ENCODE measurements at regions not wholly inside any gene's neighbourhood (a gene's known extent, or its start where the extent isn't known, plus 50 kb on each side); places are given as distances from the start of the nearest gene placed in this dataset.

DNA sequence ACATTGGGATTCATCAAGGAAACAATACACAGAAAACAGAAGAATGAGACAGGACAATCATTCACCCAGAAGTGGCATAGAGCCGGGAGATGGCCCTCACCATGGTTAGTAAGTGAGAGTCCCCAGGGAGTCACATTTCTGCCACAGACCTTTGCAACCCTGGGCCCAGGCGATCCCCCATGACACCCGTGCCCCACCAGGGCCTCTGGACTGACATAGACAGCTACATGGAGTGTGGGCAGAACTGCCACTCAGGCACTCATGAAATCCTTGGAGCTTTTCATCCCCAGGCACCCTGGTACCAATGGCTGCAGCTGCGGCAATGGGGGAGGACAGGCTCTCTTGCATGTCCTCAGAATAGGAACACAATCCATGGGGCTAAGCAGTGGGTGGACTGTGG is 174.5 kb upstream of the TRPC4 start:
- DNase-seq (ENCODE audit: low spot score): no peak
- POLR2A ChIA-PET (ENCODE audit: low non-redundant PET): no interaction called here
- no peak overlapping the region for H3K27ac ChIP-seq
- TF ChIP-seq, protein P1, sequence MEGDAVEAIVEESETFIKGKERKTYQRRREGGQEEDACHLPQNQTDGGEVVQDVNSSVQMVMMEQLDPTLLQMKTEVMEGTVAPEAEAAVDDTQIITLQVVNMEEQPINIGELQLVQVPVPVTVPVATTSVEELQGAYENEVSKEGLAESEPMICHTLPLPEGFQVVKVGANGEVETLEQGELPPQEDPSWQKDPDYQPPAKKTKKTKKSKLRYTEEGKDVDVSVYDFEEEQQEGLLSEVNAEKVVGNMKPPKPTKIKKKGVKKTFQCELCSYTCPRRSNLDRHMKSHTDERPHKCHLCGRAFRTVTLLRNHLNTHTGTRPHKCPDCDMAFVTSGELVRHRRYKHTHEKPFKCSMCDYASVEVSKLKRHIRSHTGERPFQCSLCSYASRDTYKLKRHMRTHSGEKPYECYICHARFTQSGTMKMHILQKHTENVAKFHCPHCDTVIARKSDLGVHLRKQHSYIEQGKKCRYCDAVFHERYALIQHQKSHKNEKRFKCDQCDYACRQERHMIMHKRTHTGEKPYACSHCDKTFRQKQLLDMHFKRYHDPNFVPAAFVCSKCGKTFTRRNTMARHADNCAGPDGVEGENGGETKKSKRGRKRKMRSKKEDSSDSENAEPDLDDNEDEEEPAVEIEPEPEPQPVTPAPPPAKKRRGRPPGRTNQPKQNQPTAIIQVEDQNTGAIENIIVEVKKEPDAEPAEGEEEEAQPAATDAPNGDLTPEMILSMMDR (conservative IDR thresholded peaks at IDR 0.05; ENCODE audit: low read depth): no peak
- CTCF ChIA-PET: no interaction called here

DNA sequence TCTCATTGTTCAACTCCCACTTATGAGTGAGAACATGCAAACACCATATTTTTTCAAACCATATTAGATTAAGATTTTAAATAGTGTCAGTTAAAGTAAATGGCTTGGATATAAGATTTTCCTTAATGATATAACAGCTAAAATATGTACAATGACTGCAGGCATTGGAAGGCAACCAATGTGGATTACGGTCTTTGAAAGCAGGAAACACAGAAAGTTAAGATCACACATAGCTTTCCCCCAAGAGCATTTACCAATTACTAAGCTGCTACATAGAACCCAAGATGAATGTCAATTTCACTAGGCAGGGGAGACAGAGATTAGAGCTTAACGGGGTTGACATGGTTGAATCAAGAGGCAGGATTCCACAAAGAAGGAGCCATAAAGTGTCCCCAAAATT is 173.2 kb upstream of the TRPC4 start:
- H3K27ac ChIP-seq: no peak overlapping the region
- ChIA-PET CTCF (no interaction called here), POLR2A (ENCODE audit: low non-redundant PET) (no interaction called here)
- no peak for DNase-seq (ENCODE audit: low spot score)
- TF ChIP-seq, protein P1 (conservative IDR thresholded peaks at IDR 0.05; ENCODE audit: low read depth): no peak

DNA sequence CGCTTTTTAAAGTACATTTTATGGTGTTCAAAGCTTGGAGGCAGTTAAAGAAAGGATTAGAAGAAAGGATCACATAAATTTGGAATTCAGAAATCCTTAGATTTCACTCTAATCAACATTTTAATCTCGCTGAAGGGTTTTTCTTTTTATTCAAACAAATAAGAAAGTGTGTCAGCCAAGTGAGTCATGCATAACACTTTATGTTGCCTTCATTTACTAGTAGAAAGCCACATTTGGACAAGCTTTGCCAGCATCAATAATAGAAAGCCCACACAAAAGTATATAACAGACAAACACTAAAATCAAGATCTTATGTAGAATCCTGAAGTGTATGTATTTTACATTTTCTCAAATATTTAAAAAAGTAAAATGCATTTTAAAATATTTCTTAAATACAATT is 154.9 kb upstream of the TRPC4 start:
- DNase-seq (ENCODE audit: low spot score): no peak
- H3K27ac ChIP-seq: no peak overlapping the region
- TF ChIP-seq, protein P1 (conservative IDR thresholded peaks at IDR 0.05; ENCODE audit: low read depth): no peak
- POLR2A ChIA-PET (ENCODE audit: low non-redundant PET): no interaction called here
- CTCF ChIA-PET: no interaction called here

DNA sequence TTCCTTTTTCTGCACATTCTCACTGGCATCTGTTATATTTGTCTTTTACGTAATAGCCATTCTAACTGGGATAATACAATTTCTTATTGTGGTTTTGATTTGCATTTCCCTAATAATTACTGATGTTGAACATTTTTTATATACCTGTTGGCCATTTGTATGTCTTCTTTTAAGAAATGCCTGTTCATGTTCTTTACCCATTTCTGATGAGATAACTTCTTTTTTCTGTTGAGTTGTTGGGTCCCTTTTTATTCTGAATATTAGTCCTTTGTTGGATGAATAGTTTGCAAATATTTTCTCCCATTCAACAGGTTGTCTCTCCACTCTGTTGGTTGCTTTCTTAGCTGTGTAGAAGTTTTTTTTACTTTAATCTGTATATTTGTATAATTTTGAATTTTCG is 147.7 kb upstream of the TRPC4 start:
- TF ChIP-seq, protein P1 (conservative IDR thresholded peaks at IDR 0.05; ENCODE audit: low read depth): no peak
- POLR2A ChIA-PET (ENCODE audit: low non-redundant PET): no interaction called here
- no peak overlapping the region for H3K27ac ChIP-seq
- CTCF ChIA-PET: no interaction called here
- DNase-seq (ENCODE audit: low spot score): no peak

DNA sequence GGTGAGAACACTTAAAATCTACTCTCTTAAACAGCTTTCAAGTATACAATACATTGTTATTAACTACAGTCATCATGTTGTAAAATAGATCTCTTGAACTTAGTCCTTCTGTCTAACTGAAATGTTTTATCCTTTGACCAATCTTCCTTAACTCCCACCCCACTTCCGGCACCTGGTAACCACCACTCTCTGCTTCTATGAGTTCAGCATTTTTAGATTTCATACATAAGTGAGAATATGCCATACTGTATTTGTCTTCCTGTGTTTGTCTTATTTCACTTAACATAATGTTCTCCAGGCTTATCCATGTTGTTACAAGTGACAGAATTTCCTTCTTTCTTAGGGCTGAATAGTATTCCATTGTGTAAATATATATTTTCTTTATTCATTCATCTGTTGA is 144.1 kb upstream of the TRPC4 start:
- CTCF ChIA-PET: interaction anchor here (0.7 to 0.9 kb wide), 2 partner anchors 17 to 605 kb away, joined by 3 to 4 read pairs; no protein-coding TSS in a partner anchor
- no peak for DNase-seq (ENCODE audit: low spot score)
- TF ChIP-seq, protein P1 (conservative IDR thresholded peaks at IDR 0.05; ENCODE audit: low read depth): no peak
- H3K27ac ChIP-seq: no peak overlapping the region
- POLR2A ChIA-PET (ENCODE audit: low non-redundant PET): no interaction called here

DNA sequence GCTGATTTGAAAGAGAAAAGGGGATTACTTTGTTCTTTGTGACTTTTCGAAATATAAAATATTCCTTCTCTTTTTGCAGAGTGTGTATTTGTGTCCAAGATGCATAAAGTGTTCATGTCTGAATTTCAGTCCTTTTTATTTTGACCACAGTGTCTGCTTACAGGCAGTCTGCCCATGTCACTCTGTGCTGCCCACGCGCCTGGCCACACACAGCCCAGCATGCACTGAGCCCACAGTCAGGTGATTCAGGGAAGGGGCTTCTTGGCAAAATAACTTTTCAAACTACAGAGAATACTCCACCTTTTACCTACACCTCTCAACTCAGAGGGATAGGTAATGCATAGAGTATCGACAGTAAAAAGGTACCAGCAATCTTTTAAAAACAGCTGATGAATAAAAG is 142.5 kb upstream of the TRPC4 start:
- ChIA-PET POLR2A (ENCODE audit: low non-redundant PET) (no interaction called here), CTCF (interaction anchor here (0.9 kb wide), 1 partner anchor 142 kb away, joined by 3 read pairs; no protein-coding TSS in a partner anchor)
- TF ChIP-seq, protein P1 (conservative IDR thresholded peaks at IDR 0.05; ENCODE audit: low read depth): no peak
- no peak overlapping the region for H3K27ac ChIP-seq
- no peak for DNase-seq (ENCODE audit: low spot score)

DNA sequence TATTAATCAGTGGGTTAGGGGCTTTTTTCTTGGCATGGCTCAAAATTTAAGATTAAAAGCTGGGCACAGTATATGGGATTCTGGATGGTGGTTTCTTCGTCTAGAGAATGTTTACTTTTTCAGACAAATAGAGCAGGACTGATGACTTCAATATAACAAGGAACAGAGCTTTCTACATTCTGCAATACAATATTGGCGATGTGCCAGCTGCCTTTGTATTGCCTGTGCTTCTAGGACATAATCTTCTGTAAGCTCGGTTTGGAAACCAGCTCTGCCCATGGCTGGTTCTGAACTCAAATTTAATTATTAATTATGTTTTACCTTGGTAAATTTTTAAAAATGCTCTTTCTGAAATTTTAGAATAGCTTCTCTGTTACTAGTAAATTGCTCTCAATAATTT is 139.1 kb upstream of the TRPC4 start:
- ChIA-PET CTCF (no interaction called here), POLR2A (ENCODE audit: low non-redundant PET) (no interaction called here)
- TF ChIP-seq, protein P1 (conservative IDR thresholded peaks at IDR 0.05; ENCODE audit: low read depth): no peak
- no peak overlapping the region for H3K27ac ChIP-seq
- no peak for DNase-seq (ENCODE audit: low spot score)
